HL-60 (cell line): ENCODE measurements at regions not wholly inside any gene's neighbourhood (a gene's known extent, or its start where the extent isn't known, plus 50 kb on each side); places are given as distances from the start of the nearest gene placed in this dataset.

ENCODE experiments used
- DNase-seq, 2 experiments: peaks; one replicate each; pipeline ENCODE4 v3.0.0-alpha.2; 2010 to 2020; ENCODE audit warnings: low read depth in 1 of 2, low spot score in 1 of 2
- H3K27ac ChIP-seq: fragments of 250-450 bp; sonication (Bioruptor Pico); replicated peaks from 2 replicates; pipeline ENCODE4 v1.5.1; 2020; ENCODE audit warnings: mild to moderate bottlenecking, moderate library complexity
- H3K27me3 ChIP-seq: fragments of 250-450 bp; sonication (Bioruptor Pico); 2 replicates; pipeline ENCODE4 v1.5.1; 2021; ENCODE audit warnings: mild to moderate bottlenecking, moderate library complexity; ENCODE audit not compliant: insufficient read depth, poor library complexity, severe bottlenecking
- H3K4me3 ChIP-seq: replicated peaks from 2 replicates; pipeline ENCODE4 v1.5.1; 2011; ENCODE audit warnings: mild to moderate bottlenecking, control low read depth, low read length; ENCODE audit not compliant: insufficient read depth
- CTCF ChIP-seq: IDR thresholded peaks from one replicate; pipeline ENCODE4 v1.5.1; 2011; ENCODE audit warnings: low read length, control low read depth, inconsistent platforms; ENCODE audit not compliant: insufficient read depth
- GABPA ChIP-seq: IDR thresholded peaks from 2 replicates; pipeline ENCODE4 v1.6.1; 2012; ENCODE audit warnings: low read depth
- POLR2AphosphoS5 ChIP-seq: IDR thresholded peaks from 2 replicates; pipeline ENCODE4 v1.6.1; 2012; ENCODE audit warnings: low read depth
- REST ChIP-seq: IDR thresholded peaks from 2 replicates; pipeline ENCODE4 v1.6.1; 2012; ENCODE audit warnings: low read depth; ENCODE audit not compliant: insufficient replicate concordance
- SPI1 ChIP-seq: IDR thresholded peaks from 2 replicates; pipeline ENCODE4 v1.6.1; 2012; ENCODE audit warnings: low read depth, mild to moderate bottlenecking, borderline replicate concordance

- TF ChIP-seq SPI1 (no peak), REST (no peak), GABPA (no peak), CTCF (no peak), POLR2AphosphoS5 (no peak)
- no peak overlapping the region for H3K27ac ChIP-seq
- no peak for DNase-seq
- H3K27me3 ChIP-seq = no peaks in the 10 kb centered on the region
- H3K4me3 ChIP-seq = no peak overlapping the region
These were observed 56.0 kb upstream of the OR5AK2 start for GRCh38 chr11:56932572-56933220.

GRCh38 chr11:56923116-56923515 lies 65.6 kb upstream of the OR5AK2 start:
- no peaks in the 10 kb centered on the region for H3K27me3 ChIP-seq
- no peak for TF ChIP-seq REST
- no peak for TF ChIP-seq SPI1
- no peak for TF ChIP-seq POLR2AphosphoS5
- TF ChIP-seq GABPA = no peak
- TF ChIP-seq CTCF = no peak
- DNase-seq = no peak
- no peak overlapping the region for H3K4me3 ChIP-seq
- H3K27ac ChIP-seq = no peak overlapping the region

- TF ChIP-seq CTCF (no peak), SPI1 (no peak), POLR2AphosphoS5 (no peak), GABPA (no peak), REST (no peak)
- H3K27me3 ChIP-seq = no peaks in the 10 kb centered on the region
- H3K27ac ChIP-seq = no peak overlapping the region
- H3K4me3 ChIP-seq = no peak overlapping the region
- DNase-seq = no peak
These were observed 66.3 kb upstream of the OR5AK2 start for GRCh38 chr11:56922421-56922820.
